Uterus (tissue), 3 donors: ENCODE measurements at regions not wholly inside any gene's neighbourhood (a gene's known extent, or its start where the extent isn't known, plus 50 kb on each side); places are given as distances from the start of the nearest gene placed in this dataset.
"Not testable (repeated sequence)": the region's sequence is repeated elsewhere in the genome, so short reads cannot be mapped to it uniquely, and the experiment has no call there.

Experiments
- DNase-seq, 2 donors: peaks; one replicate each; pipeline ENCODE4 v3.0.0-alpha.2; 2019 to 2020
- H3K27ac ChIP-seq, 2 donors: fragments of 200-600 bp; sonication (generic); 1 replicate in 1 of 2; 2 replicates in 1 of 2; pipeline ENCODE4 v1.5.1; 2016 to 2018
- H3K27me3 ChIP-seq, 2 donors: fragments of 200-600 bp; sonication (generic); one replicate each; pipeline ENCODE4 v1.5.1; 2018 to 2019; ENCODE audit warnings: control low read depth in 1 of 2
- H3K36me3 ChIP-seq, 2 donors: fragments of 200-600 bp; sonication (generic); one replicate each; pipeline ENCODE4 v1.5.1; 2019; ENCODE audit warnings: control low read depth in 1 of 2
- H3K4me1 ChIP-seq, 2 donors: fragments of 200-600 bp; sonication (generic); one replicate each; pipeline ENCODE4 v1.5.1; 2018 to 2019; ENCODE audit warnings: control low read depth in 1 of 2
- H3K4me3 ChIP-seq, 2 donors: fragments of 200-600 bp; sonication (generic); 1 replicate in 1 of 2; 2 replicates in 1 of 2; pipeline ENCODE4 v1.5.1; 2018 to 2019; ENCODE audit warnings: mild to moderate bottlenecking in 1 of 2
- H3K9me3 ChIP-seq, 2 donors: fragments of 200-600 bp; sonication (generic); one replicate each; pipeline ENCODE4 v1.5.1; 2019; ENCODE audit warnings: control low read depth in 1 of 2
- POLR2A ChIP-seq, 2 donors: fragments of 450-650 bp; IDR thresholded peaks; one replicate each; pipeline ENCODE4 v1.6.1; 2016; ENCODE audit warnings: antibody characterized with exemption in 2 of 2, mild to moderate bottlenecking in 1 of 2, moderate library complexity in 1 of 2
- intact Hi-C: fragments of 100-400 bp; cut with DNase I; formaldehyde crosslinking; loops from one replicate; pipeline ENCODE4 v1.15.1; 2023; ENCODE audit warnings: low total_unique reads
- TF ChIP-seq, protein P1 (sequence below), 4 experiments: fragments of 200-600 bp in 2 of 4; fragments of 450-650 bp in 2 of 4; sonication (generic) in 2 of 4; IDR thresholded peaks; one replicate each; pipeline ENCODE4 v1.5.1; 2016 to 2019; ENCODE audit warnings: antibody characterized with exemption in 4 of 4, mild to moderate bottlenecking in 2 of 4, moderate library complexity in 1 of 4
- donor health status: DM: yes; HTN: yes; CAD: no.

DNA sequence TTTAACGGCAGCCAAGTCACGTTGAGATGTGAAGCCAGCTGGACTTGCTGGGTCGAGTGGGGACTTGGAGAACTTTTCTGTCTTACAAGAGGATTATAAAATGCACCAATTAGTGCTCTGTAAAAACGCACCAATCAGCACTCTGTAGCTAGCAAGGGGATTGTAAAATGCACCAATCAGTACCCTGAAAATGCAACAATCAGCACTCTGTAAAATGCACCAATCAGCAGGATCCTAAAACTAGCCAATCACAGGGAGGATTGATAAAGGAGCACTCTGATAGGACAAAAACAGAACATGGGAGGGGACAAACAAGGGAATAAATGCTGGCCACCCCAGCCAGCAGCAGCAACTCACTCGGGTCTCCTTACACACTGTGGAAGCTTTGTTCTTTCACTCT is 337.6 kb upstream of the SLITRK5 start:
- Histone ChIP-seq H3K27ac (no peak overlapping the region), H3K36me3 (no peaks in the 10 kb centered on the region), H3K4me3 (no peak overlapping the region), H3K27me3 (peaks cover 0 to 4% of the 10 kb centered on the region in 2 donors), H3K4me1 (no peaks in the 10 kb centered on the region), H3K9me3 (no peaks in the 10 kb centered on the region)
- DNase-seq = no peak
- intact Hi-C loops = no loop called here
- TF ChIP-seq, protein P1, sequence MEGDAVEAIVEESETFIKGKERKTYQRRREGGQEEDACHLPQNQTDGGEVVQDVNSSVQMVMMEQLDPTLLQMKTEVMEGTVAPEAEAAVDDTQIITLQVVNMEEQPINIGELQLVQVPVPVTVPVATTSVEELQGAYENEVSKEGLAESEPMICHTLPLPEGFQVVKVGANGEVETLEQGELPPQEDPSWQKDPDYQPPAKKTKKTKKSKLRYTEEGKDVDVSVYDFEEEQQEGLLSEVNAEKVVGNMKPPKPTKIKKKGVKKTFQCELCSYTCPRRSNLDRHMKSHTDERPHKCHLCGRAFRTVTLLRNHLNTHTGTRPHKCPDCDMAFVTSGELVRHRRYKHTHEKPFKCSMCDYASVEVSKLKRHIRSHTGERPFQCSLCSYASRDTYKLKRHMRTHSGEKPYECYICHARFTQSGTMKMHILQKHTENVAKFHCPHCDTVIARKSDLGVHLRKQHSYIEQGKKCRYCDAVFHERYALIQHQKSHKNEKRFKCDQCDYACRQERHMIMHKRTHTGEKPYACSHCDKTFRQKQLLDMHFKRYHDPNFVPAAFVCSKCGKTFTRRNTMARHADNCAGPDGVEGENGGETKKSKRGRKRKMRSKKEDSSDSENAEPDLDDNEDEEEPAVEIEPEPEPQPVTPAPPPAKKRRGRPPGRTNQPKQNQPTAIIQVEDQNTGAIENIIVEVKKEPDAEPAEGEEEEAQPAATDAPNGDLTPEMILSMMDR (IDR thresholded peaks at IDR 0.05) = no peak
- no peak for TF ChIP-seq POLR2A (IDR thresholded peaks at IDR 0.05)

DNA sequence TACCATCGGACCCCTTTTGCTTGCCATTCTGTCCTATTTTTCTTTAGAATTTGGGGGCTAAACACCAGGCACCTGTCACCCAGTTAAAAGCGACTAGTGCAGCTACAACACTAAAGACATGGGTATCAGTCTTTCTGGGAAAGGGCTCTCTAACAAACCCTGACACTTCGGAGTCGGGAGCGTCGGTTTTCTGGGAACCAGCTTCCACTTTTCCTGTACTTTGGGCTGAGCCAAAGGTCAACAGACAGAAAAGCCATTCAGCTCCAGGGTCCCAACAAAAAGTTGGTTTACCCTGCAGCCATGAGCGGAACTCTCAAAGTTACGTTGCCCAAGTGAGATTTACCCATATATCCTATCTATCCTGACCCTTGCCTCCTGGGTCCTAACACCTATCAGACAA is 337.0 kb upstream of the SLITRK5 start:
- H3K27me3 ChIP-seq = peaks cover 0 to 4% of the 10 kb centered on the region in 2 donors
- no peak overlapping the region for H3K4me3 ChIP-seq
- DNase-seq = no peak
- H3K27ac ChIP-seq = no peak overlapping the region
- no peaks in the 10 kb centered on the region for H3K36me3 ChIP-seq
- intact Hi-C loops = no loop called here
- no peak for TF ChIP-seq POLR2A (IDR thresholded peaks at IDR 0.05)
- TF ChIP-seq, protein P1 (IDR thresholded peaks at IDR 0.05) = no peak
- H3K9me3 ChIP-seq = no peaks in the 10 kb centered on the region
- no peaks in the 10 kb centered on the region for H3K4me1 ChIP-seq

DNA sequence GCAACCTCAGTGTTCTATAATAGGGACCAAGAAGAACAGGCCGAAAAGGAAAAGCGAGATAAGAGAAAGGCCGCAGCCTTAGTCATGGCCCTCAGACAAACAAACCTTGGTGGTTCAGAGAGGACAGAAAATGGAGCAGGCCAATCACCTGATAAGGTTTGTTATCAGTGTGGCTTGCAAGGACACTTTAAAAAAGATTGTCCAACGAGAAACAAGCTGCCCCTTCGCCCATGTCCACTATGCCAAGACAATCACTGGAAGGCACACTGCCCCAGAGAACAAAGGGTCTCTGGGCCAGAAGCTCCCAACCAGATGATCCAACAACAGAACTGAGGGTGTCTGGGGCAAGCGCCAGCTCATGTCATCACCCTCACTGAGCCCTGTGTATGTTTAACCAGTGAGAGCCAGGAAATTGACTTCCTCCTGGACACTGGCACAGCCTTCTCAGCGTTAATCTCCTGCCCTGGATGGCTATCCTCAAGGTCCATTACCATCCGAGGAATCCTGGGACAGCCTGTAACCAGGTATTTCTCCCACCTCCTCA is 334.8 kb upstream of the SLITRK5 start:
- H3K36me3 ChIP-seq, H3K4me1 ChIP-seq, H3K27ac ChIP-seq, H3K27me3 ChIP-seq, DNase-seq, intact Hi-C loops, H3K4me3 ChIP-seq, H3K9me3 ChIP-seq: not testable (repeated sequence)

DNA sequence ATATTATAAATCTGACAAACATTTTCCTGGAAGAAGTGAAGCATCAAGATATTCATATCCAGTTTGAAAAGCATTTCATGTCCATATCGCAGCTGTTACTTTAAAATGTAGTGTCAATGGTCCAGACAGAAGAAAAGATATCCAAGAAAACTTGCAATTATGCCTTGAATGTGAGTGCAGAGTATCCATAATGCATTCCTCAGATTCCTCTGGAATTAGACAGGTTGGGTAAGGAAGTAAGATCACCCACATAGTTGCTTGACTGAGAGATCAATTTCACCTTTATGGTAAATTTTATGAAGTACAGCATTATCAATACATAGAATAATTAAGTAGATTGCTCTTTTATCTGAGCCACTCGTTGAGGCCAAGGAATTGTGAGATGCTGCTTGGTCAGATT is 327.0 kb upstream of the SLITRK5 start:
- H3K27ac ChIP-seq = no peak overlapping the region
- no peaks in the 10 kb centered on the region for H3K4me1 ChIP-seq
- H3K27me3 ChIP-seq = no peaks in the 10 kb centered on the region
- H3K4me3 ChIP-seq = no peak overlapping the region
- H3K36me3 ChIP-seq = no peaks in the 10 kb centered on the region
- no peaks in the 10 kb centered on the region for H3K9me3 ChIP-seq
- no peak for TF ChIP-seq POLR2A (IDR thresholded peaks at IDR 0.05)
- no peak for DNase-seq
- intact Hi-C loops = no loop called here

DNA sequence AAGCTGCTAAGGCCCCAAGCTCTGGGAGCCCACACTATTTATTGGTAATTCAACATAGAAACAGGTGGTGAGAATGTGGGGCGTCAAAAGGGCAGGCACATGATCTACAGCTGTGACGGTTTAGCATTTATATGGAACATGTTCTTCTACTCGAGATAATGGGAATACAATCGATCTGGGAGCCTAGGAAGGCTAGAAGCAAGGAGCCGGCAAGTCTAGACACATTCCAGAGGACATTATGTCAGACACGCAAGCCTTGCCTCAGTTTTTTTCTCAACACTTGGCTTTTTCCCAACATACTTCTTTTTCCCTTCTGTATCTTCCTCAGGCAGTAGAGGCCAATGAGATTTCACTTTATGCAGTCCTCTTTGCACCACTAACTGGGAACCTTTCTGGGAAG is 315.7 kb upstream of the SLITRK5 start:
- no peak for TF ChIP-seq POLR2A (IDR thresholded peaks at IDR 0.05)
- TF ChIP-seq, protein P1 (IDR thresholded peaks at IDR 0.05) = no peak
- no peaks in the 10 kb centered on the region for H3K36me3 ChIP-seq
- no peaks in the 10 kb centered on the region for H3K4me1 ChIP-seq
- H3K27ac ChIP-seq = no peak overlapping the region
- DNase-seq = no peak
- intact Hi-C loops = no loop called here
- H3K4me3 ChIP-seq = no peak overlapping the region
- no peaks in the 10 kb centered on the region for H3K9me3 ChIP-seq
- H3K27me3 ChIP-seq = no peaks in the 10 kb centered on the region

- Histone ChIP-seq H3K36me3 (no peaks in the 10 kb centered on the region), H3K4me3 (no peak overlapping the region), H3K27ac (no peak overlapping the region), H3K9me3 (no peaks in the 10 kb centered on the region), H3K4me1 (no peaks in the 10 kb centered on the region), H3K27me3 (no peaks in the 10 kb centered on the region)
- intact Hi-C loops = no loop called here
- no peak for TF ChIP-seq POLR2A (IDR thresholded peaks at IDR 0.05)
- no peak for DNase-seq
These were observed 314.9 kb upstream of the SLITRK5 start for GRCh38 chr13:87356314-87356713.

DNA sequence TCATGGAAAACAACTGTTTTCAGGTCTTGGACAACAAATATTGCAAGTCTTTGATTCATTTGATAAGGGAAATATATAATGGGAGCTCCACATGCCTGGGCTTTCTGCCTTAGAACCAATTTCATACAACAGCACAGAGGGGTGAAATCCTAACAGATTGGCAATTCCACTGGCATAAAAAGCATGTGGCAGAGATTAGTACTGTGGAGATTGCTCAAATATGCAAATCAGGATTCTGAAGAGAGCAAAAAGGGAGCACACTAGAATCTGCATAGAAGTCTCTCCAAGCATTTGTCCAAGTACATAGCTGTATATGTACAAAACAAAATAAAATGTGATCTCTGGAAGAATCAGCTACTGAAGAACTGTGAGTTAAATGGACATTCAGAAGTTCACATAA is 312.9 kb upstream of the SLITRK5 start:
- no peak overlapping the region for H3K27ac ChIP-seq
- H3K27me3 ChIP-seq = no peaks in the 10 kb centered on the region
- H3K4me3 ChIP-seq = no peak overlapping the region
- intact Hi-C loops = no loop called here
- H3K36me3 ChIP-seq = no peaks in the 10 kb centered on the region
- no peak for DNase-seq
- TF ChIP-seq POLR2A (IDR thresholded peaks at IDR 0.05) = no peak
- TF ChIP-seq, protein P1 (IDR thresholded peaks at IDR 0.05) = no peak
- H3K9me3 ChIP-seq = no peaks in the 10 kb centered on the region
- no peaks in the 10 kb centered on the region for H3K4me1 ChIP-seq
